ENCODE measurements at regions not wholly inside any gene's neighbourhood (a gene's known extent, or its start where the extent isn't known, plus 50 kb on each side); places are given as distances from the start of the nearest gene placed in this dataset.

DNA sequence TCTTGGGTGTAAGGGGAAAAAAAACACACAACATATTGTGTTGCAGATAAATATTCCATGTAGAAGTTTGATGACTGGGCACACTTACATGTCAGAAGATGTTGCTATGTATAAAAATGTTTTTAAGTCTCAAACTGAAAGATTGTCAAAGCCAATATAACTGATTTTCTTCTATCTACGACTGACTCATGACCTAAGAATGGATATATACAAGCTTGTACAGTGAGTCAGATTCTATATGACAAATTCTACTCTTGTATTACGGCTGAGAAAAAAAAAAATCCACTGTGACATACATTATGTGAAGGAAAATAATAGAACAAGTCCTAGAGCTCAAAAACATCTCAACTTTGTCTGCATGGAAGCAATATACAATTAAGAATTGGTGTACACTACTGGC, 343.0 kb upstream of the PCDH15 start:
- CTCF ChIA-PET, result interaction anchor here (0.5 to 0.6 kb wide), 2 partner anchors 485 to 544 kb away, joined by 3 to 4 read pairs; no protein-coding TSS in a partner anchor
- BruUV-seq (replicated peaks), result no TSS peak
- TF ChIP-seq EZH2 (IDR thresholded peaks at IDR 0.05; ENCODE audit: low read length, unreplicated experiment), result no peak
- no peak for TF ChIP-seq EZH2phosphoT487 (IDR thresholded peaks at IDR 0.05; ENCODE audit: borderline replicate concordance, low read length)
- TF ChIP-seq, protein P1, sequence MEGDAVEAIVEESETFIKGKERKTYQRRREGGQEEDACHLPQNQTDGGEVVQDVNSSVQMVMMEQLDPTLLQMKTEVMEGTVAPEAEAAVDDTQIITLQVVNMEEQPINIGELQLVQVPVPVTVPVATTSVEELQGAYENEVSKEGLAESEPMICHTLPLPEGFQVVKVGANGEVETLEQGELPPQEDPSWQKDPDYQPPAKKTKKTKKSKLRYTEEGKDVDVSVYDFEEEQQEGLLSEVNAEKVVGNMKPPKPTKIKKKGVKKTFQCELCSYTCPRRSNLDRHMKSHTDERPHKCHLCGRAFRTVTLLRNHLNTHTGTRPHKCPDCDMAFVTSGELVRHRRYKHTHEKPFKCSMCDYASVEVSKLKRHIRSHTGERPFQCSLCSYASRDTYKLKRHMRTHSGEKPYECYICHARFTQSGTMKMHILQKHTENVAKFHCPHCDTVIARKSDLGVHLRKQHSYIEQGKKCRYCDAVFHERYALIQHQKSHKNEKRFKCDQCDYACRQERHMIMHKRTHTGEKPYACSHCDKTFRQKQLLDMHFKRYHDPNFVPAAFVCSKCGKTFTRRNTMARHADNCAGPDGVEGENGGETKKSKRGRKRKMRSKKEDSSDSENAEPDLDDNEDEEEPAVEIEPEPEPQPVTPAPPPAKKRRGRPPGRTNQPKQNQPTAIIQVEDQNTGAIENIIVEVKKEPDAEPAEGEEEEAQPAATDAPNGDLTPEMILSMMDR (conservative IDR thresholded peaks at IDR 0.05; ENCODE audit: low read depth, low read length), result no peak
- ATAC-seq (peak; percentile 29; the same call in 1 of the 2 replicates), DNase-seq (peak; percentile 34)
- no peaks in the 10 kb centered on the region for H3K27me3 ChIP-seq (ENCODE audit: low read length)
- POLR2A ChIA-PET (ENCODE audit: unreplicated experiment), result no interaction called here
- 0 out of 2 replicates have a peak, but pooled peaks cover 9% of the 10 kb centered on the region for H3K9me3 ChIP-seq (ENCODE audit: low read length)
- H3K4me2 ChIP-seq (ENCODE audit: low read length), result no peak overlapping the region
- H3K9ac ChIP-seq (ENCODE audit: low read length), result no peak overlapping the region
- H3K27ac ChIP-seq (ENCODE audit: low read length), result no peak overlapping the region
- no peaks in the 10 kb centered on the region for H3K36me3 ChIP-seq (ENCODE audit: low read depth, low read length)
- no peak overlapping the region for H3K4me3 ChIP-seq (ENCODE audit: low read length)
- H2AFZ ChIP-seq (ENCODE audit: low read length), result no peak overlapping the region
- no peaks in the 10 kb centered on the region for H3K9me2 ChIP-seq (replicated peaks; ENCODE audit: low read length)
- H3F3A ChIP-seq (ENCODE audit: low read length, unreplicated experiment), result no peaks in the 10 kb centered on the region
- intact Hi-C loops (cut with micrococcal nuclease), result no loop called here
- H4K20me1 ChIP-seq (ENCODE audit: low read length), result no peaks in the 10 kb centered on the region
- no peaks in the 10 kb centered on the region for H3K4me1 ChIP-seq (ENCODE audit: insufficient read depth, low read length)
- H3K79me2 ChIP-seq (ENCODE audit: low read length), result no peaks in the 10 kb centered on the region

DNA sequence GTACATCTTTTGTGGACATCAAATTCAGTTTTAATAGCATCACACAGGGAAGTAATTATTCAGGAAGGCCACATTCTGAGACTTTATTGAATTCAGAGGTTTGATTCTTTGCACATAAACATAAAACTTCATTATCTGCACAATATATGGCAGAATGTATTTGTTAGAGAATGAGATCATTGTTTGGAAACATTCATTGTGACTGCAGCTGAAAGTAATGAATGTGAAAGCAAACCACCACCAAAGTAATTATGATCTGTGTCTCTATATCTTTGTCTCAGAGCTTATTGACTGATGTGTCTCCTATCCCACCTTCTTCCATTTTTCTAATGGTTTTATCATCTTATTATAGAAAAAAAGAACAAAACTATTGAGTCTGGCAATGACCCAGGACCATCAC, 340.9 kb upstream of the PCDH15 start:
- POLR2A ChIA-PET (ENCODE audit: unreplicated experiment), result no interaction called here
- no peak overlapping the region for H3K4me2 ChIP-seq (ENCODE audit: low read length)
- H3K9ac ChIP-seq (ENCODE audit: low read length), result no peak overlapping the region
- no peaks in the 10 kb centered on the region for H3K9me2 ChIP-seq (replicated peaks; ENCODE audit: low read length)
- no peaks in the 10 kb centered on the region for H3K27me3 ChIP-seq (ENCODE audit: low read length)
- no peak overlapping the region for H3K27ac ChIP-seq (ENCODE audit: low read length)
- CTCF ChIA-PET, result no interaction called here
- no peak for ATAC-seq
- intact Hi-C loops (cut with micrococcal nuclease), result no loop called here
- H3F3A ChIP-seq (ENCODE audit: low read length, unreplicated experiment), result no peaks in the 10 kb centered on the region
- no peak for TF ChIP-seq EZH2 (IDR thresholded peaks at IDR 0.05; ENCODE audit: low read length, unreplicated experiment)
- H3K4me3 ChIP-seq (ENCODE audit: low read length), result no peak overlapping the region
- 0 out of 2 replicates have a peak, but pooled peaks cover 13% of the 10 kb centered on the region for H3K9me3 ChIP-seq (ENCODE audit: low read length)
- no peaks in the 10 kb centered on the region for H3K4me1 ChIP-seq (ENCODE audit: insufficient read depth, low read length)
- H3K79me2 ChIP-seq (ENCODE audit: low read length), result no peaks in the 10 kb centered on the region
- BruUV-seq (replicated peaks), result no TSS peak
- DNase-seq, result no peak
- no peak overlapping the region for H2AFZ ChIP-seq (ENCODE audit: low read length)
- no peaks in the 10 kb centered on the region for H4K20me1 ChIP-seq (ENCODE audit: low read length)
- no peaks in the 10 kb centered on the region for H3K36me3 ChIP-seq (ENCODE audit: low read depth, low read length)

- no peak overlapping the region for H3K27ac ChIP-seq (ENCODE audit: low read length)
- no TSS peak for BruUV-seq (replicated peaks)
- H3K4me2 ChIP-seq (ENCODE audit: low read length), result no peak overlapping the region
- no peak for DNase-seq
- H3F3A ChIP-seq (ENCODE audit: low read length, unreplicated experiment), result no peaks in the 10 kb centered on the region
- H3K9ac ChIP-seq (ENCODE audit: low read length), result no peak overlapping the region
- intact Hi-C loops (cut with micrococcal nuclease), result no loop called here
- ChIA-PET CTCF (no interaction called here), POLR2A (ENCODE audit: unreplicated experiment) (no interaction called here)
- H3K4me1 ChIP-seq (ENCODE audit: insufficient read depth, low read length), result no peaks in the 10 kb centered on the region
- no peak overlapping the region for H3K4me3 ChIP-seq (ENCODE audit: low read length)
- no peaks in the 10 kb centered on the region for H3K79me2 ChIP-seq (ENCODE audit: low read length)
- TF ChIP-seq EZH2 (IDR thresholded peaks at IDR 0.05; ENCODE audit: low read length, unreplicated experiment), result no peak
- TF ChIP-seq, protein P1 (conservative IDR thresholded peaks at IDR 0.05; ENCODE audit: low read depth, low read length), result no peak
- TF ChIP-seq EZH2phosphoT487 (IDR thresholded peaks at IDR 0.05; ENCODE audit: borderline replicate concordance, low read length), result no peak
- H2AFZ ChIP-seq (ENCODE audit: low read length), result no peak overlapping the region
- no peak for ATAC-seq
- H3K27me3 ChIP-seq (ENCODE audit: low read length), result no peaks in the 10 kb centered on the region
- 0 out of 2 replicates have a peak, but pooled peaks cover 13% of the 10 kb centered on the region for H3K9me3 ChIP-seq (ENCODE audit: low read length)
- H3K36me3 ChIP-seq (ENCODE audit: low read depth, low read length), result no peaks in the 10 kb centered on the region
- H3K9me2 ChIP-seq (replicated peaks; ENCODE audit: low read length), result no peaks in the 10 kb centered on the region
- no peaks in the 10 kb centered on the region for H4K20me1 ChIP-seq (ENCODE audit: low read length)
Observed at GRCh38 chr10:55137063-55137462, 336.0 kb upstream of the PCDH15 start.
